Astrocyte (in vitro differentiated cells and primary cell): ENCODE measurements at regions not wholly inside any gene's neighbourhood (a gene's known extent, or its start where the extent isn't known, plus 50 kb on each side); places are given as distances from the start of the nearest gene placed in this dataset.

ENCODE experiments used
- DNase-seq: peaks from one replicate; pipeline ENCODE4 v3.0.0-alpha.2; 2010; ENCODE audit warnings: low read depth
- FAIRE-seq: peaks from 2 replicates; lab custom pipeline; 2011; peaks lifted over from hg19 to GRCh38; lab: Jason Lieb, UNC
- H2AFZ ChIP-seq: 2 replicates; pipeline ENCODE4 v1.6.0; 2012; ENCODE audit warnings: low read depth, low read length, inconsistent platforms
- H3K27ac ChIP-seq: 2 replicates; pipeline ENCODE4 v1.5.1; 2011; ENCODE audit warnings: low read depth, low read length, inconsistent platforms
- H3K27me3 ChIP-seq: 2 replicates; pipeline ENCODE4 v1.6.0; 2011; ENCODE audit warnings: low read length, inconsistent platforms; ENCODE audit not compliant: insufficient read depth
- H3K36me3 ChIP-seq: 2 replicates; pipeline ENCODE4 v1.5.1; 2011; ENCODE audit warnings: low read length, inconsistent platforms; ENCODE audit not compliant: insufficient read depth
- H3K4me1 ChIP-seq: 2 replicates; pipeline ENCODE4 v1.5.1; 2011; ENCODE audit warnings: low read length, inconsistent platforms; ENCODE audit not compliant: insufficient read depth
- H3K4me2 ChIP-seq: 2 replicates; pipeline ENCODE4 v1.6.0; 2012; ENCODE audit warnings: low read length, inconsistent platforms
- H3K4me3 ChIP-seq: 2 replicates; pipeline ENCODE4 v1.5.1; 2011; ENCODE audit warnings: low read depth, mild to moderate bottlenecking, low read length, inconsistent platforms; ENCODE audit not compliant: insufficient read depth
- H3K79me2 ChIP-seq: 2 replicates; pipeline ENCODE4 v1.6.0; 2012; ENCODE audit warnings: mild to moderate bottlenecking, low read length, inconsistent platforms; ENCODE audit not compliant: insufficient read depth
- H3K9ac ChIP-seq: 2 replicates; pipeline ENCODE4 v1.6.0; 2012; ENCODE audit warnings: mild to moderate bottlenecking, low read length, inconsistent platforms
- H3K9me3 ChIP-seq: 2 replicates; pipeline ENCODE4 v1.5.1; 2012; ENCODE audit warnings: low read depth, mild to moderate bottlenecking, low read length, inconsistent platforms; ENCODE audit not compliant: insufficient read depth
- H4K20me1 ChIP-seq: 2 replicates; pipeline ENCODE4 v1.6.0; 2012; ENCODE audit warnings: low read length, inconsistent platforms; ENCODE audit not compliant: insufficient read depth
- H3K27ac Mint-ChIP-seq: one replicate; pipeline ENCODE4 v1.8.0; 2021; ENCODE audit warnings: mild to moderate bottlenecking, mixed read lengths; ENCODE audit not compliant: unreplicated experiment
- H3K27me3 Mint-ChIP-seq: one replicate; pipeline ENCODE4 v1.8.0; 2021; ENCODE audit warnings: low read depth, mixed read lengths; ENCODE audit not compliant: unreplicated experiment
- H3K36me3 Mint-ChIP-seq: one replicate; pipeline ENCODE4 v1.8.0; 2021; ENCODE audit warnings: low read depth, mixed read lengths; ENCODE audit not compliant: unreplicated experiment
- H3K4me1 Mint-ChIP-seq: one replicate; pipeline ENCODE4 v1.8.0; 2021; ENCODE audit warnings: low read depth, mixed read lengths; ENCODE audit not compliant: unreplicated experiment
- H3K4me3 Mint-ChIP-seq: one replicate; pipeline ENCODE4 v1.8.0; 2021; ENCODE audit warnings: mild to moderate bottlenecking, moderate library complexity, mixed read lengths; ENCODE audit not compliant: unreplicated experiment
- H3K9me3 Mint-ChIP-seq: one replicate; pipeline ENCODE4 v1.8.0; 2021; ENCODE audit warnings: mild to moderate bottlenecking, mixed read lengths; ENCODE audit not compliant: unreplicated experiment
- EZH2 ChIP-seq: IDR thresholded peaks from 2 replicates; pipeline ENCODE4 v1.6.1; 2012; ENCODE audit warnings: mild to moderate bottlenecking, low read length, inconsistent platforms; ENCODE audit not compliant: insufficient read depth
- TF ChIP-seq, protein P1 (sequence below): IDR thresholded peaks from 2 replicates; pipeline ENCODE4 v1.5.1; 2011; ENCODE audit warnings: low read depth, mild to moderate bottlenecking, inconsistent platforms, low read length, moderate library complexity; ENCODE audit not compliant: insufficient read depth

DNA sequence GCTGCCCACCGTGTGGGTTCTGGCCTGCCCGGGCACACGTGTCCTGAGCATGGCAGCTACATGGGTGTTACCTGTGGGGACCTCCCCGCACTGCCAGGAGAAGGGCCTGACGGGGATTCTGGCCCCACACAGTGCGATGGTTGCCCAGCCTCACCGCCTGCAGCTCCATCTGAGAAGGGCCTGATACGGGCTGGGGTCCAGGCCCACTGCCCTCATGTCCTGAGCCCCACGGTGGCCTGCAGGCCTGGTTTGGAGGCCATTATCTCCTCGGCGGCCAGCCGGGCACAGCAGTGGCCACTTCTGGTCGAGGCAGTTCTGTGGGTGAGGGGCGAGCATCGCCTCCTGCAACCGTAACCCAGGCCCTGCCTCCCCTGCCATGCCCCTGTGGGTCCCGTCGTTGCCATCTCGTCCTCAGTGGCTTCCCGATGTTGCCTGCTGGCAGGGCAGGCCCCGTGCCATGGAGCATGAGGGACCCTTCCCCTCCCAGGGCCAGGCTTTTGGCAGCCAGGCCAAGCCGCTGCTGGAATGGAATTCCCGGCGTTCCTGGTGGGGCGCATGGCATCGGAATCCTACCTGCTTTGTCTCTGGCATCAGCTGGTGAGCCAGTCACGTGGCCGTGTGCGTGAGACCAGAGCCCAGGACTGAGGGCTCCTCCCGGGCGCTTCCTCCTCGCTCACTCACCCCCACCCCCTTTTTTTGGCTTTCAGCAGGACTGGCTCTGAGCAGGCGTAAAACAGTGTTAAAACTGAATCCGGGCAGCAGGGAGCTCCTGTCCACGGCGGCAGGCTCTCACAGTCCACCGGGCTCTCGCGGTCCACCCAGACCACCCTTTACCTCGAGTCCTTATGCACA, 71.9 kb upstream of the PPARA start:
- Histone ChIP-seq H3K9ac (peak overlapping the region; percentile 96), H3K4me2 (peak overlapping the region; percentile 94)
- no peak for TF ChIP-seq EZH2
- TF ChIP-seq, protein P1, sequence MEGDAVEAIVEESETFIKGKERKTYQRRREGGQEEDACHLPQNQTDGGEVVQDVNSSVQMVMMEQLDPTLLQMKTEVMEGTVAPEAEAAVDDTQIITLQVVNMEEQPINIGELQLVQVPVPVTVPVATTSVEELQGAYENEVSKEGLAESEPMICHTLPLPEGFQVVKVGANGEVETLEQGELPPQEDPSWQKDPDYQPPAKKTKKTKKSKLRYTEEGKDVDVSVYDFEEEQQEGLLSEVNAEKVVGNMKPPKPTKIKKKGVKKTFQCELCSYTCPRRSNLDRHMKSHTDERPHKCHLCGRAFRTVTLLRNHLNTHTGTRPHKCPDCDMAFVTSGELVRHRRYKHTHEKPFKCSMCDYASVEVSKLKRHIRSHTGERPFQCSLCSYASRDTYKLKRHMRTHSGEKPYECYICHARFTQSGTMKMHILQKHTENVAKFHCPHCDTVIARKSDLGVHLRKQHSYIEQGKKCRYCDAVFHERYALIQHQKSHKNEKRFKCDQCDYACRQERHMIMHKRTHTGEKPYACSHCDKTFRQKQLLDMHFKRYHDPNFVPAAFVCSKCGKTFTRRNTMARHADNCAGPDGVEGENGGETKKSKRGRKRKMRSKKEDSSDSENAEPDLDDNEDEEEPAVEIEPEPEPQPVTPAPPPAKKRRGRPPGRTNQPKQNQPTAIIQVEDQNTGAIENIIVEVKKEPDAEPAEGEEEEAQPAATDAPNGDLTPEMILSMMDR, result no peak

DNA sequence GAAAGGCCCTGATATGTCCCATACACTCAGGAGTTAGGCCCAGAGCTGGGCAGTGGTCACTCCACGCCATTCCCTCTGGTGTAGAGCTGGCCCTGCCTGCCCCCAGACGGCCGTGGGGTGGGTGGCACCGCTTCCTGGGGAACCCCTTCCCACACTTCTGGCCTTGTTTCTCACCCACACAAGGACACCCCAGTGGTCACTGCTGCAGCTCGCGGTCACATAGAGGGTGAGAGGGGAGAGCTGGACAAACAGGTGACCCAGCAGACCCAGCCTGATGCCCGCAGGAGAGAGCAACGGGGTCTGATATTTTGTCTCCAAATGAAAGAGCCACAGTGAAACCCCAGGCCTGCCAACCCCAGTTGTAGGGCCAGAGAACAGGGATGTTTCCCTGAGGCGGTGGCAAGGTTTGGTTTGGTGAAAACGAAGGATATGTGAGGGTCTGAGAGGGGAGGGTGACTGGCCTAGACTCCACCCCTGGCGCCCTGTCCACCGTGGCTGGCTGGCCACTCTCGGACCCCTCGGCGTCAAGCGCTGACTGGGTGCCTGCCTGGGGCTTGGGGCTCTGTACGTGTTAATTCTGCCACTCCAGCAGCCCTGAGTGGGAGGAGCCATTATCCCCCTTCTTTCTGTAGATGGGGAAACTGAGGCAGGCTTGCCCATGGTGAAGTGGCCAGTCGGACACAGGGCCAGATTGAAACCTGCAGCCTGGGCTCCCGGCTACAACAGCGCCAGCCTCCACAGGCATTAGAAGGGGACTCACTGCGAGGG, 71.0 kb upstream of the PPARA start:
- H3K4me2 ChIP-seq, result peak overlapping the region; percentile 94
- peaks cover 24% of the 10 kb centered on the region for H3K36me3 ChIP-seq
- H3K4me1 Mint-ChIP-seq, result peaks cover 7% of the 10 kb centered on the region
- no peak overlapping the region for H3K4me3 Mint-ChIP-seq
- TF ChIP-seq, protein P1, result no peak
- TF ChIP-seq EZH2, result no peak
- no peaks in the 10 kb centered on the region for H3K9me3 Mint-ChIP-seq
- no peaks in the 10 kb centered on the region for H3K9me3 ChIP-seq
- peak overlapping the region; percentile 99 for H3K4me3 ChIP-seq
- peak overlapping the region; percentile 90 for H3K27ac ChIP-seq
- peak overlapping the region; percentile 96 for H3K9ac ChIP-seq
- H3K79me2 ChIP-seq, result peaks cover 100% of the 10 kb centered on the region
- H3K27me3 ChIP-seq, result no peaks in the 10 kb centered on the region
- no peak overlapping the region for H3K27ac Mint-ChIP-seq
- H3K36me3 Mint-ChIP-seq, result no peaks in the 10 kb centered on the region
- DNase-seq (no peak), FAIRE-seq (no peak)
- peaks cover 43% of the 10 kb centered on the region for H3K27me3 Mint-ChIP-seq
- no peak overlapping the region for H2AFZ ChIP-seq
- H3K4me1 ChIP-seq, result peaks cover 57% of the 10 kb centered on the region
- peaks cover 79% of the 10 kb centered on the region for H4K20me1 ChIP-seq

More for the DNA sequence above, 71.9 kb upstream of the PPARA start:
- H3K79me2 ChIP-seq, result peaks cover 100% of the 10 kb centered on the region
- H3K27me3 Mint-ChIP-seq, result peaks cover 49% of the 10 kb centered on the region
- peak overlapping the region; percentile 99 for H3K4me3 ChIP-seq
- no peak overlapping the region for H2AFZ ChIP-seq
- H3K36me3 Mint-ChIP-seq, result no peaks in the 10 kb centered on the region
- H3K9me3 Mint-ChIP-seq, result no peaks in the 10 kb centered on the region
- H3K27ac ChIP-seq, result peak overlapping the region; percentile 90
- no peak overlapping the region for H3K27ac Mint-ChIP-seq
- H4K20me1 ChIP-seq, result peaks cover 79% of the 10 kb centered on the region
- H3K4me3 Mint-ChIP-seq, result no peak overlapping the region
- H3K4me1 Mint-ChIP-seq, result peaks cover 7% of the 10 kb centered on the region
- peaks cover 49% of the 10 kb centered on the region for H3K4me1 ChIP-seq
- FAIRE-seq, result no peak
- no peaks in the 10 kb centered on the region for H3K27me3 ChIP-seq
- H3K9me3 ChIP-seq, result no peaks in the 10 kb centered on the region
- H3K36me3 ChIP-seq, result peaks cover 20% of the 10 kb centered on the region
- peak; percentile 74 for DNase-seq
